GM23338 (cell line): ENCODE measurements at regions not wholly inside any gene's neighbourhood (a gene's known extent, or its start where the extent isn't known, plus 50 kb on each side); places are given as distances from the start of the nearest gene placed in this dataset.

Experiments used
- ATAC-seq: fragments of 200-7000 bp; cut with Tn5 transposase; 3 replicates; pipeline ENCODE4 v1.9.1; 2020
- DNase-seq: peaks from one replicate; pipeline ENCODE4 v3.0.0-alpha.2; 2015; ENCODE audit warnings: low spot score
- H2AFZ ChIP-seq: fragments of 200-600 bp; sonication (generic); 2 replicates; pipeline ENCODE4 v1.8.0; 2016; ENCODE audit warnings: antibody characterized with exemption, mild to moderate bottlenecking, moderate library complexity
- H3F3A ChIP-seq: fragments of 200-600 bp; sonication (generic); replicated peaks from 2 replicates; pipeline ENCODE4 v1.8.0; 2017; ENCODE audit warnings: antibody characterized with exemption, mixed run types, low read depth
- H3K27ac ChIP-seq: fragments of 200-600 bp; sonication (generic); 2 replicates; pipeline ENCODE4 v1.6.1; 2016; ENCODE audit warnings: low read depth
- H3K27me3 ChIP-seq: fragments of 200-600 bp; sonication (generic); 2 replicates; pipeline ENCODE4 v1.8.0; 2016; ENCODE audit warnings: mild to moderate bottlenecking, mixed run types, moderate library complexity; ENCODE audit not compliant: insufficient read depth
- H3K36me3 ChIP-seq: fragments of 200-600 bp; sonication (generic); 2 replicates; pipeline ENCODE4 v1.8.0; 2016; ENCODE audit warnings: mild to moderate bottlenecking; ENCODE audit not compliant: insufficient read depth
- H3K4me1 ChIP-seq: fragments of 200-600 bp; sonication (generic); 2 replicates; pipeline ENCODE4 v1.8.0; 2016; ENCODE audit warnings: mild to moderate bottlenecking, moderate library complexity; ENCODE audit not compliant: insufficient read depth
- H3K4me2 ChIP-seq: fragments of 200-600 bp; sonication (generic); 2 replicates; pipeline ENCODE4 v1.7.1; 2017; ENCODE audit warnings: mixed run types
- H3K4me3 ChIP-seq: fragments of 200-600 bp; sonication (generic); 2 replicates; pipeline ENCODE4 v1.6.1; 2016; ENCODE audit warnings: mixed run types
- H3K79me2 ChIP-seq: fragments of 200-600 bp; sonication (generic); replicated peaks from 2 replicates; pipeline ENCODE4 v1.8.0; 2017; ENCODE audit warnings: mild to moderate bottlenecking; ENCODE audit not compliant: insufficient read depth
- H3K9me2 ChIP-seq: fragments of 200-600 bp; sonication (generic); 2 replicates; pipeline ENCODE4 v1.8.0; 2017; ENCODE audit not compliant: insufficient read depth
- H4K20me1 ChIP-seq: fragments of 200-600 bp; sonication (generic); replicated peaks from 2 replicates; pipeline ENCODE4 v1.8.0; 2017; ENCODE audit warnings: mild to moderate bottlenecking; ENCODE audit not compliant: insufficient read depth
- H3K27ac Mint-ChIP-seq: 2 replicates; pipeline ENCODE4 v1.8.0; 2020; ENCODE audit warnings: inconsistent platforms, mild to moderate bottlenecking, moderate library complexity, mixed read lengths
- H3K27me3 Mint-ChIP-seq: 3 replicates; pipeline ENCODE4 v1.8.0; 2022; ENCODE audit warnings: low read depth, mild to moderate bottlenecking, moderate library complexity, mixed read lengths, inconsistent platforms; ENCODE audit not compliant: insufficient read depth, poor library complexity
- H3K36me3 Mint-ChIP-seq: 3 replicates; pipeline ENCODE4 v1.8.0; 2021; ENCODE audit warnings: low read depth, mild to moderate bottlenecking, inconsistent platforms, moderate library complexity, mixed read lengths
- H3K4me1 Mint-ChIP-seq: 3 replicates; pipeline ENCODE4 v1.8.0; 2020; ENCODE audit warnings: mild to moderate bottlenecking, inconsistent platforms, mixed read lengths
- H3K4me3 Mint-ChIP-seq: 3 replicates; pipeline ENCODE4 v1.8.0; 2021; ENCODE audit warnings: moderate library complexity, mild to moderate bottlenecking, inconsistent platforms, mixed read lengths
- H3K9me3 Mint-ChIP-seq: 3 replicates; pipeline ENCODE4 v1.8.0; 2020; ENCODE audit warnings: moderate library complexity, mild to moderate bottlenecking, inconsistent platforms, mixed read lengths
- EZH2phosphoT487 ChIP-seq: fragments of 200-600 bp; sonication (generic); IDR thresholded peaks from one replicate; pipeline ENCODE4 v1.8.1; 2018; ENCODE audit warnings: antibody characterized with exemption; ENCODE audit not compliant: unreplicated experiment
- NANOG ChIP-seq: IDR thresholded peaks from 2 replicates; pipeline ENCODE4 v1.6.1; 2016; ENCODE audit warnings: antibody characterized with exemption, borderline replicate concordance
- STAT1 ChIP-seq: IDR thresholded peaks from one replicate; pipeline ENCODE4 v1.6.1; 2016; ENCODE audit warnings: antibody characterized with exemption; ENCODE audit not compliant: unreplicated experiment
- ZNF114 ChIP-seq: fragments of 250-450 bp; sonication (Bioruptor Pico); IDR thresholded peaks from 2 replicates; pipeline ENCODE4 v1.5.0; 2020; ENCODE audit warnings: mild to moderate bottlenecking, moderate library complexity
- ZNF331 ChIP-seq: fragments of 250-450 bp; sonication (Bioruptor Pico); IDR thresholded peaks from 2 replicates; pipeline ENCODE4 v1.5.0; 2020; ENCODE audit warnings: low read depth, mild to moderate bottlenecking, moderate library complexity
- TF ChIP-seq, protein P1 (sequence below): IDR thresholded peaks from one replicate; pipeline ENCODE4 v1.6.1; 2018; ENCODE audit warnings: antibody characterized with exemption; ENCODE audit not compliant: unreplicated experiment
- TF ChIP-seq, protein P2 (sequence below): fragments of 250-450 bp; sonication (Bioruptor Pico); IDR thresholded peaks from 2 replicates; pipeline ENCODE4 v1.5.0; 2020; ENCODE audit warnings: mild to moderate bottlenecking, moderate library complexity

DNA sequence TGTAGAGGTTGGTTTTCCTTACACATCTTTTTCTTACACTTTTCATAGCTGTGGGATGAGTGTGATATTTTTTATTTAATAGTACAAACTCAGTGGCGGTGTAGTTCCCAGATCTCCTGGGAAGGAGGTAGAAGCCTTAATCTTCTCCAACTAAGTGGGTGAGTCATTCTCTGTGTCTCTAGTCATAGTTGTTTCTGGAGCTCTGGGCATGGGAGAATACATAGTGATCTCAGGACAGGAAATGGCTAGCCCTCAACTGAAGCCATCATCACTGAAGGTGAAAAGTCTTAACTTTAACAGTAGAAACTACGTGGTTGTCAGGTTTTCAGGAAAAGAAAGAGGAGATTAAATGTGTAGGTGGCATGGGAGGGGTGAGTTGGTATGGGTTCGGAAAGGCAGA, 319.4 kb upstream of the FZD8 start (continued):
- TF ChIP-seq, protein P1, sequence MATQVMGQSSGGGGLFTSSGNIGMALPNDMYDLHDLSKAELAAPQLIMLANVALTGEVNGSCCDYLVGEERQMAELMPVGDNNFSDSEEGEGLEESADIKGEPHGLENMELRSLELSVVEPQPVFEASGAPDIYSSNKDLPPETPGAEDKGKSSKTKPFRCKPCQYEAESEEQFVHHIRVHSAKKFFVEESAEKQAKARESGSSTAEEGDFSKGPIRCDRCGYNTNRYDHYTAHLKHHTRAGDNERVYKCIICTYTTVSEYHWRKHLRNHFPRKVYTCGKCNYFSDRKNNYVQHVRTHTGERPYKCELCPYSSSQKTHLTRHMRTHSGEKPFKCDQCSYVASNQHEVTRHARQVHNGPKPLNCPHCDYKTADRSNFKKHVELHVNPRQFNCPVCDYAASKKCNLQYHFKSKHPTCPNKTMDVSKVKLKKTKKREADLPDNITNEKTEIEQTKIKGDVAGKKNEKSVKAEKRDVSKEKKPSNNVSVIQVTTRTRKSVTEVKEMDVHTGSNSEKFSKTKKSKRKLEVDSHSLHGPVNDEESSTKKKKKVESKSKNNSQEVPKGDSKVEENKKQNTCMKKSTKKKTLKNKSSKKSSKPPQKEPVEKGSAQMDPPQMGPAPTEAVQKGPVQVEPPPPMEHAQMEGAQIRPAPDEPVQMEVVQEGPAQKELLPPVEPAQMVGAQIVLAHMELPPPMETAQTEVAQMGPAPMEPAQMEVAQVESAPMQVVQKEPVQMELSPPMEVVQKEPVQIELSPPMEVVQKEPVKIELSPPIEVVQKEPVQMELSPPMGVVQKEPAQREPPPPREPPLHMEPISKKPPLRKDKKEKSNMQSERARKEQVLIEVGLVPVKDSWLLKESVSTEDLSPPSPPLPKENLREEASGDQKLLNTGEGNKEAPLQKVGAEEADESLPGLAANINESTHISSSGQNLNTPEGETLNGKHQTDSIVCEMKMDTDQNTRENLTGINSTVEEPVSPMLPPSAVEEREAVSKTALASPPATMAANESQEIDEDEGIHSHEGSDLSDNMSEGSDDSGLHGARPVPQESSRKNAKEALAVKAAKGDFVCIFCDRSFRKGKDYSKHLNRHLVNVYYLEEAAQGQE = no peak
- no peak for TF ChIP-seq ZNF331 (CRISPR knock-in tag)
- TF ChIP-seq, protein P2, sequence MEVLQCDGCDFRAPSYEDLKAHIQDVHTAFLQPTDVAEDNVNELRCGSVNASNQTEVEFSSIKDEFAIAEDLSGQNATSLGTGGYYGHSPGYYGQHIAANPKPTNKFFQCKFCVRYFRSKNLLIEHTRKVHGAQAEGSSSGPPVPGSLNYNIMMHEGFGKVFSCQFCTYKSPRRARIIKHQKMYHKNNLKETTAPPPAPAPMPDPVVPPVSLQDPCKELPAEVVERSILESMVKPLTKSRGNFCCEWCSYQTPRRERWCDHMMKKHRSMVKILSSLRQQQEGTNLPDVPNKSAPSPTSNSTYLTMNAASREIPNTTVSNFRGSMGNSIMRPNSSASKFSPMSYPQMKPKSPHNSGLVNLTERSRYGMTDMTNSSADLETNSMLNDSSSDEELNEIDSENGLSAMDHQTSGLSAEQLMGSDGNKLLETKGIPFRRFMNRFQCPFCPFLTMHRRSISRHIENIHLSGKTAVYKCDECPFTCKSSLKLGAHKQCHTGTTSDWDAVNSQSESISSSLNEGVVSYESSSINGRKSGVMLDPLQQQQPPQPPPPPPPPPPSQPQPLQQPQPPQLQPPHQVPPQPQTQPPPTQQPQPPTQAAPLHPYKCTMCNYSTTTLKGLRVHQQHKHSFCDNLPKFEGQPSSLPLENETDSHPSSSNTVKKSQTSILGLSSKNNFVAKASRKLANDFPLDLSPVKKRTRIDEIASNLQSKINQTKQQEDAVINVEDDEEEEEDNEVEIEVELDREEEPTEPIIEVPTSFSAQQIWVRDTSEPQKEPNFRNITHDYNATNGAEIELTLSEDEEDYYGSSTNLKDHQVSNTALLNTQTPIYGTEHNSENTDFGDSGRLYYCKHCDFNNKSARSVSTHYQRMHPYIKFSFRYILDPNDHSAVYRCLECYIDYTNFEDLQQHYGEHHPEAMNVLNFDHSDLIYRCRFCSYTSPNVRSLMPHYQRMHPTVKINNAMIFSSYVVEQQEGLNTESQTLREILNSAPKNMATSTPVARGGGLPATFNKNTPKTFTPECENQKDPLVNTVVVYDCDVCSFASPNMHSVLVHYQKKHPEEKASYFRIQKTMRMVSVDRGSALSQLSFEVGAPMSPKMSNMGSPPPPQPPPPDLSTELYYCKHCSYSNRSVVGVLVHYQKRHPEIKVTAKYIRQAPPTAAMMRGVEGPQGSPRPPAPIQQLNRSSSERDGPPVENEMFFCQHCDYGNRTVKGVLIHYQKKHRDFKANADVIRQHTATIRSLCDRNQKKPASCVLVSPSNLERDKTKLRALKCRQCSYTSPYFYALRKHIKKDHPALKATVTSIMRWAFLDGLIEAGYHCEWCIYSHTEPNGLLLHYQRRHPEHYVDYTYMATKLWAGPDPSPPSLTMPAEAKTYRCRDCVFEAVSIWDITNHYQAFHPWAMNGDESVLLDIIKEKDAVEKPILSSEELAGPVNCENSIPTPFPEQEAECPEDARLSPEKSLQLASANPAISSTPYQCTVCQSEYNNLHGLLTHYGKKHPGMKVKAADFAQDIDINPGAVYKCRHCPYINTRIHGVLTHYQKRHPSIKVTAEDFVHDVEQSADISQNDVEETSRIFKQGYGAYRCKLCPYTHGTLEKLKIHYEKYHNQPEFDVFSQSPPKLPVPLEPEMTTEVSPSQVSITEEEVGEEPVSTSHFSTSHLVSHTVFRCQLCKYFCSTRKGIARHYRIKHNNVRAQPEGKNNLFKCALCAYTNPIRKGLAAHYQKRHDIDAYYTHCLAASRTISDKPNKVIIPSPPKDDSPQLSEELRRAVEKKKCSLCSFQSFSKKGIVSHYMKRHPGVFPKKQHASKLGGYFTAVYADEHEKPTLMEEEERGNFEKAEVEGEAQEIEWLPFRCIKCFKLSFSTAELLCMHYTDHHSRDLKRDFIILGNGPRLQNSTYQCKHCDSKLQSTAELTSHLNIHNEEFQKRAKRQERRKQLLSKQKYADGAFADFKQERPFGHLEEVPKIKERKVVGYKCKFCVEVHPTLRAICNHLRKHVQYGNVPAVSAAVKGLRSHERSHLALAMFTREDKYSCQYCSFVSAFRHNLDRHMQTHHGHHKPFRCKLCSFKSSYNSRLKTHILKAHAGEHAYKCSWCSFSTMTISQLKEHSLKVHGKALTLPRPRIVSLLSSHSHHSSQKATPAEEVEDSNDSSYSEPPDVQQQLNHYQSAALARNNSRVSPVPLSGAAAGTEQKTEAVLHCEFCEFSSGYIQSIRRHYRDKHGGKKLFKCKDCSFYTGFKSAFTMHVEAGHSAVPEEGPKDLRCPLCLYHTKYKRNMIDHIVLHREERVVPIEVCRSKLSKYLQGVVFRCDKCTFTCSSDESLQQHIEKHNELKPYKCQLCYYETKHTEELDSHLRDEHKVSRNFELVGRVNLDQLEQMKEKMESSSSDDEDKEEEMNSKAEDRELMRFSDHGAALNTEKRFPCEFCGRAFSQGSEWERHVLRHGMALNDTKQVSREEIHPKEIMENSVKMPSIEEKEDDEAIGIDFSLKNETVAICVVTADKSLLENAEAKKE (CRISPR knock-in tag) = no peak
- no peak for TF ChIP-seq ZNF114 (CRISPR knock-in tag)
- TF ChIP-seq EZH2phosphoT487 = no peak

DNA sequence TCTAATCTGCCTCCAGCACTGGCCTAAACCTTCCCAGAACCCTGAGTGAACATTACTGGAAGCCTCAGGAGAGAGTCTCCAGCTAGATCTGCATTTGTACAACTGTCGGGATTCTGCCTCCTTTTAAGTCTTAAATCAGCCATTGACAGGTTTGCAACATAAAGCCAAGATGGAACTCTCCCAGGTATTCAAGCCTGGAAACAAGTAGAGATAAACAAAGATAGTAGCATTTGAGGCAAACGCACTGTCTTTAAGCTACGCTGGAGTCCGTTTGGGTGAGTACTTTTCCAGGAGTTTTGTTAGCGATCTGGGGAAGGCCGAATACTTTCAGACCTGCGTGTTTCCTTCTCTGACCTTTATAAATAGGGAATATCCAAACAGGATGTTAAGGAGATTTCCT, 317.2 kb upstream of the FZD8 start:
- H3F3A ChIP-seq = no peaks in the 10 kb centered on the region
- peaks cover 7% of the 10 kb centered on the region; the same call in 1 of the 2 replicates for H3K27me3 ChIP-seq
- H3K9me3 Mint-ChIP-seq = no peaks in the 10 kb centered on the region
- no peaks in the 10 kb centered on the region; the same call in 1 of the 2 replicates for H3K9me2 ChIP-seq
- H3K27me3 Mint-ChIP-seq = no peaks in the 10 kb centered on the region
- H4K20me1 ChIP-seq = no peaks in the 10 kb centered on the region
- H3K36me3 Mint-ChIP-seq = no peaks in the 10 kb centered on the region
- H3K4me3 ChIP-seq = no peak overlapping the region
- ATAC-seq = peak; percentile 40; the same call in 2 of the 3 replicates
- H3K4me3 Mint-ChIP-seq = no peak overlapping the region
- no peak for DNase-seq
- no peak overlapping the region for H2AFZ ChIP-seq
- H3K79me2 ChIP-seq = no peaks in the 10 kb centered on the region
- no peak overlapping the region for H3K27ac Mint-ChIP-seq
- H3K4me2 ChIP-seq = no peak overlapping the region
- H3K4me1 Mint-ChIP-seq = peaks cover 17% of the 10 kb centered on the region
- H3K27ac ChIP-seq = no peak overlapping the region
- H3K4me1 ChIP-seq = peaks cover 9% of the 10 kb centered on the region
- H3K36me3 ChIP-seq = no peaks in the 10 kb centered on the region
- TF ChIP-seq EZH2phosphoT487 (no peak), NANOG (no peak), STAT1 (no peak), ZNF331 (CRISPR knock-in tag) (no peak), ZNF114 (CRISPR knock-in tag) (no peak)
- TF ChIP-seq, protein P1 = no peak
